ENCODE measurements at regions not wholly inside any gene's neighbourhood (a gene's known extent, or its start where the extent isn't known, plus 50 kb on each side); places are given as distances from the start of the nearest gene placed in this dataset.

- TF ChIP-seq POLR2A (IDR thresholded peaks at IDR 0.05) = no peak
- no peak for TF ChIP-seq EP300 (IDR thresholded peaks at IDR 0.05)
Measured at GRCh38 chr16:13336335-13336734, 434.9 kb downstream of the SHISA9 start.

Data from upper lobe of left lung (tissue), 4 donors.